HG03439 (cell line): ENCODE measurements at regions not wholly inside any gene's neighbourhood (a gene's known extent, or its start where the extent isn't known, plus 50 kb on each side); places are given as distances from the start of the nearest gene placed in this dataset.
"Not testable (repeated sequence)": the region's sequence is repeated elsewhere in the genome, so short reads cannot be mapped to it uniquely, and the experiment has no call there.

Experiments used
- ATAC-seq: cut with Tn5 transposase; IDR thresholded peaks from one replicate; pipeline ENCODE4 v1.9.1; 2021; ENCODE audit warnings: mild to moderate bottlenecking, moderate library complexity; ENCODE audit not compliant: unreplicated experiment

- ATAC-seq = no peak
These were observed 214.5 kb upstream of the PLD5 start for GRCh38 chr1:242738702-242739645.

DNA sequence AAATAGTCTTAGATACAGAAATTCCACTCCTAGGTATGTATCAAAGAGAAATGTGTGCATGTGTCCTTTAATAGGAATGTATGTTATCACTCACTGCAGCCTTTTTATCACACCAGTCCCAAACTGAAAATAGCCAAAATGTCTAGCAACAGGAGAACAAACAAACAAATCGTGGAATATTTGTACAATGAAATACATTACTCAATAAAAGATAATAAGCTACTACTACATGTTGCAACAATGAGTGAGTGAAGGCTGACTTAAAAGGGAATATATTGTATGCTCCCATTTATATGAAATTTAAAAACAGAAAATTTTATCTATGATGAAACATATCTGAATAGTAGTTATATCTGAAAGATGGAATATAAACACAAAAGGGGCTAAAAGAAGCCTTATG lies 212.1 kb upstream of the PLD5 start:
- no peak for ATAC-seq

- ATAC-seq = no peak
These were observed 210.8 kb upstream of the PLD5 start for GRCh38 chr1:242735323-242735722.

GRCh38 chr1:242731446-242731845 lies 206.9 kb upstream of the PLD5 start:
- no peak for ATAC-seq

- no peak for ATAC-seq
These were observed 204.2 kb upstream of the PLD5 start for GRCh38 chr1:242728696-242729095.

DNA sequence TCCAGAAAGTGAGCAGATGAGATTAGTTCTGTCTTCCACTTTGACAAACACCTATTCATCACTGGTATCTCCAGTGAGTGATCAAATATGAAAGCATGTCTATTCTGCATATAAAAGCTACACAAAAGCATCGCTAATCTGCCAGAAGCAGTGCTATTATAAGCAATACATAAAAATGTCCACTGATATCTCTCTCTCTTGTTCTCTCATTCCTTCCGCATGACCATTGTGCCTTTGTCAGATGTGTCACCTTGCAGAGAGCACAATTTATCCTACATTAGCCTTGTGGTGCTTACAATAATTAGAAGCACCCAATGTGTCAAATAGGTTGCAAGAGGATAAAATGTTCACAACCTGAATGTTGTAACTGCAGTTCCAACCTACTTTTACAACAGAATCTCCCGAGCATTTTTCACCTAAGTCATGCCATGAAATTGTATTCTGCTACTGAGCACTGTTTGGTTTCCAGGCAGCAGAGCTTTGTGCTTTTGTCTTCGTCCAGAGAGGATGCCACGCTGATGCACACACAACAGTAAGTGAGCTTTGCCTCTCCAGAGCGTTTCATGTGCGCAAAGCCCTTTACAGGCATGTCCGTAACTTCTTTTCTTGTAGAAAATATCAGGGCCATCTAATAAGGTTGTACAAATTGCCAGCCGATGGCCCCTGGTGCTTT lies 198.7 kb upstream of the PLD5 start:
- ATAC-seq = no peak

GRCh38 chr1:242718967-242719366 lies 194.5 kb upstream of the PLD5 start:
- ATAC-seq = no peak

- ATAC-seq = no peak
These were observed 187.8 kb upstream of the PLD5 start for GRCh38 chr1:242712248-242712647.

- ATAC-seq = no peak
These were observed 186.3 kb upstream of the PLD5 start for GRCh38 chr1:242710847-242711246.

- ATAC-seq = no peak
These were observed 185.8 kb upstream of the PLD5 start for GRCh38 chr1:242710286-242710685.

DNA sequence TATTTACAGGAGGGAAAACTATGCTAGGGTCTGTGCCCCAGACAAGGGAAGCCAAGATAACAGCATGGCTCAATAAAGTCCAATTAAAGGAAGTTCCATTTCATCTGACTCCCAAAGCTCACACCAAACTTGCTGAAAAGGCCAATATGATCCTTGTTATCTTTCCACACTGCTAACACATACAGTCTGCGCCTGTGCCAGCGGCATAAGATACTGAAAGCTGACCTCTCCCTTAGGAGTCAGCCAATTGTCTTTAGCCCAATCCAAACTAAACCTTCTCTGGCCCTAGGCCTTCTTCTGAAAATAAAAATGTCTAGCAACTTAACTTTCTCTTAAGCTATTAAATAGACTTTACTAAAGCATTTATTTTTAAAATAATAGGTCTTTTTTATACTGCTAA lies 179.0 kb upstream of the PLD5 start:
- ATAC-seq = no peak

- no peak for ATAC-seq
These were observed 168.5 kb upstream of the PLD5 start for GRCh38 chr1:242692988-242693387.

GRCh38 chr1:242691610-242691945 lies 167.1 kb upstream of the PLD5 start:
- ATAC-seq = no peak

DNA sequence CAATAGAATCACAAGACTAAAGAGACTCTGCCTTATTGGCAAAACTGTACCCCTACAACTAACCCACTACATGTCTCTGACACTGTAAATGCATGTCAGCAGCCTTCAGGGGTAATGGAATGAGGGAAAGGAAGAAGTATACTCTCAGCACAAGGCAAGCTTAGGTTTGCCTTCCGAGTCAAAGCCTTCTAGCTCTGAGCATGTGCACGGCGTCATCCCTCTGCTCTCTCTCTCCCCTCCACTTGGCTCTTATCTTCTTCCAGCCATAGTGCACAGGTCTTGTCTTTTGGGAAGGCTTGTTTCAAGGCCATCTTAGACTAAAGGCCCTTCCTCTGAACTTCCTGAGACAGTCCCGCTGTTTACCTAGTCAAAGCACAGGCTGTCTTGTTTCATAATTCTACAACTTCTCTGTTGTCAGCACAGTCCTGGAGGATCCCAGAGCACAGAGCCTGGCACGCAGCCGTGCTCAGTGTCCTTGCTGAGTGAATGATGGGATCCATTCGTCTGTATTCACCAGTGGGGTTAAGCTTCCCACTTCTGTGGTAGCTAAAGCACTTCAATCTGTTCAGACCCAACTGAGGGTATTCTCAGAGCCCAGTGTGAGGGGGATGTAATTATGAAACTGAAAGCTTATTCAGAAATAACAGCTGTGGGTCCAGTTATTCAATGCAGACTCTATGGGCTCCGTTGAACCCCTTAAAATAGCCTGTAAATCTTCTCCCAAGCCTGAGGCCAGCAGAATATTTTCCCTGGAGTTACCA lies 166.5 kb upstream of the PLD5 start:
- ATAC-seq = no peak

DNA sequence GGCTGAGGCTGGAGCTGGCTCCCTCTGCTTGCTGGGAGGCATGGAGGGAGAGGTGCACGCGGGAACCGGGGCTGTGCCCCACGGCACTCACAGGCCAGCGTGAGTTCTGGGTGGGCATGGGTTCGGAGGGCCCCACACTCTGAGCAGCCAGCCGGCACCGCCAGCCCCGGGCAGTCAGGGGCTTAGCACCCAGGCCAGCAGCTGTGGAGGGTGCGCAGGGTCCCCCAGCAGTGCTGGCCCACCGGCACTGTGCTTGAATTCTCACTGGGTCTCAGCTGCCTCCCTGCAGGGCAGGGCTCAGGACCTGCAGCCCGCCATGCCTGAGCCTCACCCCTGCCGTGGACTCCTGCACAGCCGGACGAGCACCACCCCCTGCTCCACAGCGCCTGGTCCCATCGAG lies 164.9 kb upstream of the PLD5 start:
- ATAC-seq = no peak

DNA sequence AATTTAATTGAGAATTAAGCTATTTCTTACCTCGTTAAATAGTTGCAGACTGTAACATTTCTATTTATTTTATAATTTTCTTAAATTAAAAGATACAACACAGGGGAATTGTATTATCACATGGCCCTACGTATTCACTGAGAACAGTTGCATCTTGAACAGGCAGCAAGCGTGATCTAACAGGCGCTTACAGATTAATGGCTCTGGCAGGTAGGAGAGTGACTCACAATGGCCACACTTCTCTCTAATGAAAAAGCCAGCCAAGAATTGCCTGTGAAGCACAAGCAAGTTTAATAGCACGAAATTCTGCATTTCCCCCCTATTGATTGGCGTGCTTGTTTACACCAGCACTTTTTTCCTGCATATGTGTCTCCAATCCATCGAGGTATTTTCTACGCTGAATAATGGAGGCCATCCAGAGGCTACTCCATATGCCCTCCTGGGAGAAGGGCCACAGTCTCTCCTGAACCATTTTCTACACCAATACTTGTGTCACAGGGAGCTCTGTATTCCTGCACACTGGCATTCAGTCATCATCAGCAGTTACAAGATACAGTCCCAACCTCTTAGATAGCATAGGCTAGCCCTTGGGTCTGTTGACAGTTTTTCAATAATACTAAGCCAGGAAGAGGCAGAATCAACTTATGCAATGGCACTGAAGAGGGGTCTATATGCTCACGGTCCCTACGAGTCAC lies 150.6 kb upstream of the PLD5 start:
- ATAC-seq = no peak

DNA sequence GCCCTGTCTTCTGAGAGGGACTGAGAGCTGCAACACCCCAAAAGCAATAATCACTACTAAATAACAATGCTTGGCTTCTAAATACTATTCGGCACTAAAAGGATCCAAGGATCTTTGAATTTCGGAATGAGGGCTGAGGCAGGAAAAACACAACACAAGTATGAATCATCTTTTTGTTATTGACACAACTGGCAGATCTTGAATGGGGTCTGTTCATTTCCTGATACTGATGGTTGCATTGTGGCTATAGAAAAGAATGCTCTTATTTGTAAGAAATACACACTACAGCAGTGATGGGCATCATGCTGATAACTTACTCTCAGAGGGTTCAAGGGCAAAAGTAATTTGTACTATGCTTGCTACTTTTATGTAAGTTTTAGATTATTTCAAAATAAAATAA lies 149.2 kb upstream of the PLD5 start:
- no peak for ATAC-seq

DNA sequence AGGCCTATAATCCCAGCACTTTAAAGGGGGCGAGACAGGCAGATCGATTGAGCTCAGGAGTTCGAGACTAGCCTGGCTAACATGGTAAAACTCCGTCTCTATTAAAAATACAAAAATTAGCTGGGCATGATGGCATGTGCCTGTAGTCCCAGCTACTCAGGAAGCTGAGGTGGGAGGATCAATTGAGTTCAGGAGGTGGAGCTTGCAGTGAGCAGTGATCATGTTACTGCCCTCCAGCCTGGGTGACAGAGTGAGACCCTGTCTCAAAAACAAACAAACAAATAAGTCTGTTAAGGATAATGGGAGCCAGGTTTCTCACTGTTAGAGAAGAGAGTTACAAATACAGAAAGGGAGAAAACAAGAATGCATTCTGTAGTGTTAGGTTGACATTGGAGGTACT lies 148.7 kb upstream of the PLD5 start:
- not testable (repeated sequence) for ATAC-seq

- ATAC-seq = no peak
These were observed 145.5 kb upstream of the PLD5 start for GRCh38 chr1:242670019-242670418.

GRCh38 chr1:242662886-242663285 lies 138.4 kb upstream of the PLD5 start:
- no peak for ATAC-seq

DNA sequence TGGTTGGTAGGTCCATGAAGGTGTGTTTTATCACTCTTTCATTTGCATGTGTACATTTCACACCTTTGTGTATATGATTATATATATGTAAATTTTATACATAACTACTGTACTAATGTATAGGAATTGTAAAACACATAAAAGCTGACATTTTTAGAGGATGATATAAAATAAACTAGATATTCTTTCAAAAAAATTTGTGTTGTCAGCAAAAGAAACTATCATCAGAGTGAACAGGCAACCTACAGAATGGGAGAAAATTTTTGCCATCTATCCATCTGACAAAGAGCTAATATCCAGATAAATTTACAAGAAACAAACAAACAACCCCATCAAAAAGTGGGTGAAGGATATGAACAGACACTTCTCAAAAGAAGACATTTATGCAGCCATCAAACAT lies 129.3 kb upstream of the PLD5 start:
- ATAC-seq = not testable (repeated sequence)
